GM21447 (cell line): ENCODE measurements at regions not wholly inside any gene's neighbourhood (a gene's known extent, or its start where the extent isn't known, plus 50 kb on each side); places are given as distances from the start of the nearest gene placed in this dataset.

ENCODE experiments used
- ATAC-seq: cut with Tn5 transposase; IDR thresholded peaks from one replicate; pipeline ENCODE4 v1.9.1; 2021; ENCODE audit not compliant: unreplicated experiment

DNA sequence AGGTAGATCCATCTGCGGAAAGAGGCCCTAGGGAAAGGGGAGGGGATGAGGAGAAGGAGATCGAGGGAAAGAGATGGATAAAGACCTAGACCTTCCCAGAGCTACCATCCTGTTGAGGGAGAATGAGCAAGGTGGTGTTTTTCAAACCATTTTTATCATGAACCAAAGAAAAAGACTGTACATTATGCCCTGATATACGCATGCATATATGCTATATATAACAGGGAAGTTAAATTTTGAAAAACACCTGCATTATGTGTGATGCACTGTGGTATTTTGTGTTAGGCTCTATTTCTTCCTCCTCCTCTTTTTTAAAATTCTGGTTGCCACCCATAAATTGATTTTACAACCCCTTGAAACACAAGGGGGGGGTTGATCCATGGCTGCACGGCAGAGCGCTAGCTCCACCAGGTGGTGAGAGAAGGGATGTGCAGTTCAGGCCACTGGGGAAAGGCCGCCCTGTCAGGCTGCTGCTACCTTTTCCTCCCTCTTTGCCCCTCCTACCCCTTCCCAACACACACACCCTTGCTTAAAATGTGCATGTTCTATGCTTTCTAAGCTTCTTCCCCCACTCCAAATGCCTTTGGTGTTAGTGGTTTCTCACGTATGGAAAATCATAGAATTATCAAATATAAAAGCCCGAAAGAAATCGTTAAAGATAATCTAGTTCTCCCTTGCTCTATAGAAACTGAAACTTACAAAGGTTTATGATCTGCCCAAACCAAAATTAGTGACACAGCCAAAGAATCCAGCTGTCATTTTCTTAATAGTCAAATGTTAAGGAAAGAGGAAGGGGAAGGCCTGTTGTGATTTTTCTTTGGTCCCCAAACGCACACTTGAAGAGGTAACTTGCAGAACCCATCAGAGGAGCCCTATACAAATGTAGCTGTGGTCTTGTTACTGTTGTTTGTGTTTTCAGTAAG is 262.0 kb upstream of the UMPS start:
- peak; percentile 51 for ATAC-seq

DNA sequence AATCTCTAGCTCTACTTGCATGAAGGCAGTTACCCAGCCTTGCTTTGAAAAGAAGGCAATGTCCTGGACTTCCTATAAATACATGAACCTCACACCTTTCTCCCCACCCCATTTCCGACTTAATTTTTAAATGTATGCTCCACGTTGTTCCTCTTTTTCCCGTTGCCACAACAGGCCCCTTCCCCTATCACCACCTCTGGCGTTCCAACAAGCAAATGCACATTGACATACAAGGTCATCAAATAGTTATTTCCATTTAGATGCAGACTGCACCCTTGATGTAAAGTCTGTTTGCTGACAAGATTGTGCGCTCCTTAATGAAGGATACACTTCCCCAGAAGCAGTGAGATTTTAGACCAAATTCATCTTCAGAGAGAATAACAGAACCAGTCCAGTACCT is 260.7 kb upstream of the UMPS start:
- ATAC-seq: no peak

DNA sequence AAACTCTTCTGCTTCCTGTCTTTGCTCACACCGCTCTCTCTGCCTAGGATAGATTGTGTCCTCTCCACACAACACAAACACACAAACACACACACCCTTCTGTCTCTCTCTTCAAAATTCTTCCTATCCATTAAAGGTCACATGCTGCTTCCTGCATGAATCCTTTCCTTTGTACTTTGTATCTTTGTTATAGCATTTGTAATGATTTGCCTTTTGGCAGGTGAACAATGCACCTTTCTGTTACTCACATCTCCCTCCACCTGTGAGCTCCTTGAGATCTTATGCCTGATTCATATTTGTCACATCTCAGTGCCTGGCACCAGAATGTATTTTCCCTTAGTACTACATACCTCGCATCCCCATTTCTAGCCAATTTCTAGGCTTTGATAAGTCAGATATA is 251.4 kb upstream of the UMPS start:
- ATAC-seq: no peak

DNA sequence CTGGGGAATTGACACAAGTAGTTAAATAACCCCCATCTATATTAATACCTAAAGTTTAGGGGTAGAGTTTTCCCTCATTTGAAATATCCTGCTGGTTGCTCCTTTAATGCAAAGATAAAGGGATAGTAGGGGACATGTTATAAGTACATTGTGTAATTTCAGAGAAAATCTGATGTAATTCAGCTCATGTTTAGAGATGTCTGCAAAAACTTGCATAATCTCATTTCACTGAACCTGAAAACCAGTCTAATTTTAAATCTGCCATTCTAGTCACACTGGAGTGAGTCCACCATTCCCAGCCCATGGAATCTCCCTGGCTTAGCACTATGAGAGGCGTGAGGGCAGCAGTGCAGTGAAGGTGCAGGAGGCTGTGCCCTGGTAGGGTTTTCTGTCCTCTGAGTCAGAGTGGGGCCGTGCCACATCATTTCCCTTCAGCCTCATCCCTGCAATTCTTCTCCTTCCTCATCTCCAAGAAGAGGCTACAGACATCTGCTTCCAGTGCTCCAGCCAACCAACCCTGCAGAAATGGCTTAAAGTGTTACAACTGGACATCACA is 246.3 kb upstream of the UMPS start:
- no peak for ATAC-seq

DNA sequence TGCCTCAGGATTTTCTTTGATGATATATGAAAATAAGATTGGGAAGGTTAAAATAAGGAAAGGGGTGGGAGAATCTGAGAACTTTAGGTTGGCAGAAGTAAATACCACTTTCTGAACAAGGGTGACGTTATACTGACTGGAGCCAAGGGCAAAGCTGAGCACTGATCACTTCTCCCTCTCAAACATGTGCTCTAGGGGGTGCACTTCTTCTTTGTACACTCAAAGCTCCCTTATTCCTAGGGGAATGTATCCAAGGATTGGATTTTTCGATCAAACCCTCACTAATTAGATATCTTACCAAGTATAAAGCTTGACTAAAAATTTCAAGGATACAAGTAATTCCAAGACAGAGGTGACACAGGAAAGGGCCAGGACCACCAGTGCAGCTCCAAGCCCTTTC is 243.9 kb upstream of the UMPS start:
- no peak for ATAC-seq

DNA sequence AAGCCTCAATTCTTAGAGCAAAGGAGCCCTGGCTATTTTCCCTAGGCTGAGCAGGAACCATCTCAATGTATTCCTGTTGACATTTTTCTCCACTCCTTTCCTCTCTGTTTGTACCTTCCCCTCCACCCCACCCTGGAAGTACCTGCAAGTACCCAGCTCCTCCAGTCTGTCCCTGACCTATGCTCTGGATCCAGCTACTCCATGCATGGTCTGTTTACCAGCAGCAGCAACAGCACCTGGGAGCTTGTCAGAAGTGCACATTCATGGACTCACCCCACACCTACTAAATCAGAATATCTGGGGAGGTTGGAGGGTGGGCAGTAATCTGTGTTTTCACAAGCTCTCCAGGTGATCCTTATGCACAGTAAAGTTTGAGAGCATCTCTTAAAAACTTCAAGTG is 240.7 kb upstream of the UMPS start:
- no peak for ATAC-seq

DNA sequence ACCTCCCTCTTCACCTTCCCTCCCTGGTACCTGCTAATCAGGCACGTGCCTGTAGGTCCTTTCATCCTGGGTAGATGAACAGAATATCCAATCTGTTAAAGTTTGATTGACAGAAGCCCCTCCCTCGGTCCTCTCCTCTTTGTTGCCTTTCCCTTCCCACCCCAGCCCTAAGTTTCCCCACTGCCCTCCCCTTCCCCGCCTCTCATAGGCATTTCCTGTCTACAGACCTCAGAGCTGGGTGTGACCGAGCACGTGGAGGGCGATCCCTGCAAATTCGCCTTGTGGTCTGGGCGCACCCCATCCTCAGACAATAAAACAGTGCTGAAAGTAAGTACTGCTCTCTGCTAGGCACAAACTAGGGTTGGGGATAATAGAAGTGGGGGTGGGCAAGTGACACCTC is 239.2 kb upstream of the UMPS start:
- no peak for ATAC-seq

DNA sequence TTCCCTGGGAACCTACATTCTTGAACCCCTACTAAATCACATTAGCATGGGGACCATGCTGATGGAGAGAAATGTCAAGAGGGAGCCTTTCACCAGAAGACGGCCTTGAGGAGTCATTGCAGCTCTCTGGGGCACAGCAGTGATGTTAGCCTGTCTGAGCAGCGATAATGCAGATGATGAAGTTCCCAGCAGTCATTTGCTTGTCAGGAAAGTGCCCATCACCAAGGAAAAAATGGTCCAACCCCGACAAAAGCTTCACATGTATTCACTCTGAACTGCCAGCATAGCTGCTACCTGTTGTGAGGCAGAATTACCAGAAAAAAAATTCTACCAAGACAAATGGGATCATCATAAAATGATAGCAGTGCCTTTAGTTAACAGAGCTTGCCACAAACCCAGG is 238.4 kb upstream of the UMPS start:
- ATAC-seq: no peak

DNA sequence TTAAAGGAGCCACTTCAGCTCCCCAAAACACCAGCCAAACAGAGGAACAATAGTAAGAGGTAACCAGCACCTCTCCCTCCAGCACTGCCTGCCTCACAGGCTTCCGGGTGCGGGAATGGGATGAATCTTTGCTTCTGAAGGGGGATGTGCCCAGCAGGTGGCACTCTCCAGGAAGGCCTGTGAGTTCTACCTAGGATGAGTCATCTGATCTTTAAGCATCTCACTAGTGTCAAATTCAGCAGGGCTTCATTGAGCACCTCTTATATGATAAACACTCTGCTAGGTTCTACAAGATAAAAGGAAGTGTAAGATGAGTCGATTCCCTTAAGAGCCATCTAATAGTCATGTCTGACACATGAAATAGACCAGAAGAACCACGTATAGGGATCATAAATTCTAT is 237.4 kb upstream of the UMPS start:
- no peak for ATAC-seq

DNA sequence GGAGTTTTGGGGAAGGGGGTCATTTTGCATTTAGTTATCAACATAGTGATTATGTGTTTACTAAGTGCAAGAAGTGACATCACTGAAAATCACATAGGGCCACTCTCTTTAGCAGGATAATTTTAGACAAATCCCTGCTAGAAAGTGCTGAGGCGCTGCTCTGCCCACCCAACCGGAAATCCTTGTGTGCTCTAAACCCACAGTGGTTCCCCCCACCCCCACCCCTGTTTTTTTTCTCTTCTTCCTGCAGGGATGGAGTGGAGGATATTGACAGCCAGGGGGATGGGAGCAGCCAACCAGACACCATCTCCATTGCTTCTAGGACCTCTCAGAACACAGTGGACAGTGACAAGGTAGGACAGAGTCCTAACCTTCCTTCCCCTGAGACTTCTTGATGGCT is 234.2 kb upstream of the UMPS start:
- no peak for ATAC-seq

DNA sequence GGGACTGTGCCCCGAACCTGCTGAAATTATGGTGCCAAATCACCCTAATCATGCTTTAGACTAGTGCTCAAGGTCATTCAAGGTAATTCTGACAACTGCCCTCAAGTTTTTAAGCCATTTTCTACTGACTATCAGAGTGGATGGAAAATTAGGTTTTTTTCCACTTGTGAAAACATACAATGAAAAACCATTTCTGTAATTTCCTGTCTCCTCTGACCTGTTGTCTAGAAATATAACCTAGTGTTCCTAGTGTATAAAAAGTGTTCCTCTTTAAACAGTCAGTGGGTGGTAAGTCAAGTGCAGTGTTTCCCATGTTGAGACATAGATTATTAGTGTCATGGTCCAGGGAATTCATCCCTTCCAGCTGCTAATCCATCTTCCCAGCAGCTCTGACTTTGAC is 232.8 kb upstream of the UMPS start:
- no peak for ATAC-seq

DNA sequence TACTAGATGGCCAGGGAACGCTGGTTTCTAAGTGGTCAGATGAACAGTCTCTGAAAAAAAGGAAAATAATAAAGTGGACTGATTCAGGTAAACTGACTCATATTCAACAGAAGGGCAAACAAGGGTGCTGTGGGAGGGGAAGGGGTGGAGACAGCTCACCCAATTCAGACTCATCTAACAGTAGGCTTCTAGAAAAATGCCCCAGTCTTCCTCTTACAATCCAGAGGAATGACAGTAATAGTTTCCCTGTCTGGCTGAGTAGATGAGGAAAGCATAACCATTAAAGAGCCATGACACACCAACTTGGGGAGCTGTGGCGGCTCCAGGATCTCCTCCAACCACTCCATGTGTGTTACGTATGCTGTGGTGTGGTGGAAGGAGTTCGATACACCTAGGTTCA is 231.4 kb upstream of the UMPS start:
- no peak for ATAC-seq

DNA sequence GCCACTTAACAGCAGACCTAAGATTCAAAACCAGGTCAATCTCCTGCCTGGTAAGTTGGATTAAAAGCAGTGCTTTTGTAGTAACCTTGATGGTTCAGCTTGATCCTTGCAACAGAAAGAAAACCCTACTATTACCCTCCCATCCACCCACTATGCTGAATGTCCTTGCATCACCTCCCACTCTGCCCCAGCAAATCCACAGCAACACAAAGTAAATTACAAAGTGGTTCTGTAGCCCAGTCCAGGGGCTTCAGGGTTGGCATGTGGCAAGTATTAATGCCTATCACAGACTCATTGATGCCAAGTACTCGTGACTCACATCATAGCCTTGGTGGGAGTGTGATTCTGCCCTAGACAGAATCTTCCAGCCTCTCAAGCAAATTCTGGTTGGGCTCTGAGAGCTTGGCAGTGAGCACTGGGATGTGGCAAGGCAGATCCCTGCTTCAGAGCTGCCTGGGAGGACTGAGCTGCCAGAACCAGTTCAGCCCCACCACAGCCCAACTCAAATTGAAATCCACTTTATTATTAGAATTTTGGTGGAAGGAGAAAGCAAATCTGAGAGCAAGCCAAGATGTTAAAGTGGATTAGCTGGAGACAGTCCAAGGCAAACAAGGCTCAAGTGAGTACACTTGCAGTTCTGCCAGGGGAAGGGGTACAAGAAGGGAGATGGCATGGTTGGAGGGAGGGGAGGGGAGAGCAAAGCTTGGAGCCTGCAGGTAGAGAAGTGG is 225.8 kb upstream of the UMPS start:
- ATAC-seq: no peak

DNA sequence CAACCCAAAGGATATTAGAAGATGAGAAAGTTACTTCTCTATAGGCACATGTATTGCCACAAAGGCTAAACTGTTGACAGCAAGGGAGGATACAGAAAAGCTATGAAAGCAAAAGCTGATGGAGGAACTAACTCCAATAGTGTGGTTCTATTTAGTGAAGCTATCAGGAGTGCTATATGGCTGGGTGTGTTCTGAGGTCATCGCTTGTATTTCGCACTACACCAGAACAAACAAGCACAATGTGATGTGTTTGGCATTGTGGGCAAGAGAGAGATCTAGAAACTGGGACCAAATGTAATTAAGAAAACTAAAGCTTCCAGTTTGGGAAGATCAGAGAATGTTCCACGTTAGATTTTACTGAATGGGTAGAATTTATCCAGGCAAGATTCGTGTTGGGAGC is 220.4 kb upstream of the UMPS start:
- no peak for ATAC-seq

DNA sequence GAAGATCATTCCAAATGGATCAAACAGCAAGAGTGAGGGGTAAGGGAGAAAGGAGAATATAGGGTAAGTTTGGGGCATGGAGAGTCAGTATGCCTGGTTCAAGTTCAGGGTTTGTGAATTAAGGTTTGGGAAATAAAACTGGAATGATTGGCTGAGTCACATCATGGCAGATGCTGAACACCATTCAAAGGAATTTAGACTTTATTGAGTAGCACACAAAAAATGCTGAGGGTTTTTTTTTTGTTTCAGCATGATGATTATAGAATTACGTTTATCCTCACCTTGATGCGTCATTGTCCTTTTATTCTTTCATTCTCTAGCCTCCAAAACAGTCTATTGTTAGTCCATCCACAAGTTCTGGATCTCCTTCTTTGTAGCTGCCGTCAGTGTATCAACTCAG is 220.0 kb upstream of the UMPS start:
- no peak for ATAC-seq

DNA sequence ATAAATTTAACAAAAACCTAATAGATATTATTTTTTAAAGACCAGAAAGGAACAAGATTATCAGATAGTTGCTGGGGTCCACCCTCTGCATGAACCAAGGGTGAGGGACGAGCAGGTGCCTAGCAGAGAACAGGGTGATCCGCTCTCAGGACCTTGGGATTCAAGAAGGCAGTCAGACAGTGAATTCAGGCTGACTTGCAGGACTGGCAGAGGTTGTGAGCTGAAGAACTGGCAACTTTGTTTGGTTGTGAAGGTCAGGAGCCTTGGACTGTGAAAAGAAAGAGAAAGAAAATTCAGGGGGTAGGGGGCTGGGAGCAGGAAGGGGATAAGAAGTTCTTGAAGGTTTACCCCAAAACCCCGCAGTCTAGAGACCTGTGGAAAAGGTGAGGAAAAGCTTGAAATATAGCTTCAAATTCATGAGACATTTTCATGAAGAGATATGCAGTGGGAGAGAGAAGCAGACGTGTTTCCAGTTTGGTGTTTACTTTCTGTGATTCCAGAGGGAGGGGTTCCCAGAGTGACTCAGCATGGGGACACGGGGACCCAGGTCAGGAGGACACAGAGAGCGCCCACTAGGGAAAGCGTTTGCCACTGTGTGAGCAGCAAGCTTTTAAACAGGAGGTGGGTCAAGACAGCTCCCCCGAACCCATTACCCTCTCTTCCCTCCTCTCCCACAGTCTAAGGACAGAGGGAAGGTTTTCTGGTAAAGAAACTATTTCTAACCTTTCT is 217.2 kb upstream of the UMPS start:
- no peak for ATAC-seq

DNA sequence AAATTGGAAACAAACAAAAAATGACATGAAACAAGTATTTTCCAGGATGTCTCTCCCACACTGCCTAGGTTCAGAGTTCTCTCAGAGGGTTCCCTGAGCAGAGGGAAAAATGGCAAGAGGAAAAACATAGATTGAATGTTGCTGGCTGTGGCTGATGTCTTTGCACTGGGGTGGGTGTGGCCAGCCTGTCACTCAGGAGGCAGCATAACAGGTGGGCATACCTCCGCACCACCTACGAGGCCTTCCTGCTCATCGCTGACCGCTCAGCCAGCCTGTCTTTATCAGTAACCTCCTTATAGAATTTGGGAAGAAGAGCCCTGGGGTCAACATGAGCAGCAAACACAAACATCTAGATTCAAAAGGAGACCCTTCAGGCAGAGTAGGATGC is 216.6 kb upstream of the UMPS start:
- ATAC-seq: no peak

DNA sequence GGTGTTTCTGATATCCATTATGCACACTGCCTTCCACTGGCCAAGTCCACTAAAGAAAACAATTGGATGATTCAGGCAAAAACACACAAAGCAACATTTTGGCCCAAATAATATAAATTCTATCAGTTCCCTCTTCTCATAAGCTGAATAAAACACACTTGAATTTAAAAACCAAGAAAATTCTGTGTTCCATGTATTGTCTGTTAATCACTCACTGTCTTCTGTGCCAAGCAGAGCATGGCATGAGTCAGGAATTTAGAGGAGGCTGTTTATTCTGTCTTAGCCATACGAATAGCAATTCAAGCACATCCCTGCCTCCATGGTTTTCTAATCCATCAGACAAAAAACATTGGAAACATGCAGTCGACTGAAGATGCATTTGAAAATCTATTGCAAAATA is 215.6 kb upstream of the UMPS start:
- ATAC-seq: no peak

DNA sequence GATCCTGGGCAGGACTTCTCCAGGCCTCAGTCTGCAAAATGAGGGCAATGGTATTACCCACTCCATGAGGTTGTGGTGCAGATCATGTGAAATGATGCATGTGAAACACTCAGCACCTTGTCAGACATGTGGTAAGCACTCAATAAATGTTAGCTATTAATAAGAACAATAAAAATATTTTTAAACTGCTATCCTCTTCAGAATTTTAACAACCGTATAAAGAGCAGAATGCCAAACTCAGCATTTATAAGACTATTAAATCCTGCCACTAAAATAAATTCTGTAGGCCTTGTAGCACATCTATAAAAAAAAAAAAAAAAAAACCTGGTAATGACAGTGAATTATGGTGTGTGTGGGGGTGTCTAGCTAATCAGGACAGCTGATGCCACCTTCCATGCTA is 213.9 kb upstream of the UMPS start:
- no peak for ATAC-seq

DNA sequence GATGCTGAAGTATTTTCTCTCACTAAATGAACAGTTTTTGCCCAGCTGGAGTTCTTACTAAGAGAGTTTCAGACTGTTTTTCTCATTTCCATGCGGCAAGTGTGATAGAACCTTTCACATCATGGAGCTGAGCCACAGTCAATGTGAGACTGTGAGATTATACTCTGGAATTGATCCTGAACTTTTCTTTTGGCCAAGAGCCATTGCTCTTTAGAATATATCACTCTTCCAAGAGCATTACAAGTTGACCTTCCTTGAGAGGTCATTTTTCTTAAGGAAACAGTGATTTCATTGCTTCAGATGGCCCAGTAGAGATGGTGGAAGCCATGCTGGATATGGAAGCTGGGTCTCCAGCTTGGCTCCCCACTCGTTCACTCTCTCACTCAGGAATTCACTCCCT is 212.9 kb upstream of the UMPS start:
- ATAC-seq: no peak

DNA sequence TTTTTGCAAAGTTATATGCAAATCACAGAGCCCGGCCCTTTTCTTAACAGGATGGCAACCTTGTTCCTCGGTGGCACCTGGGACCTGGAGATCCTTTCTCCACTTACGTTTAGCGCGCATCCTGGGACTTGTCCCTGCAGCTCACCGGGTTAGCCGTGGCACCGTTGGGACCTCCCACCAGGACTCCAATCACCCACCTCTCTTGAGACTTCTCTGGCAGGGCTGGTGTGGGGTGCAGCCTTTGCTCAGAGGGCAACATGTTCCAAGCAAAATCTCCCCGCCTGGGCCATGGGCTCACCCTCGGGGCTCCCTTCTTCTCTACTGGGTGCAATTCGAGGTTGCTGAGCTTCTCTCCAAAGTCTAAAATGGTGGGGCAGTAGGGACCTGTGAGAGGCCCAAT is 211.9 kb upstream of the UMPS start:
- ATAC-seq: no peak
